Right lobe of liver (tissue), 4 donors: ENCODE measurements at regions not wholly inside any gene's neighbourhood (a gene's known extent, or its start where the extent isn't known, plus 50 kb on each side); places are given as distances from the start of the nearest gene placed in this dataset.

Experiments
- POLR2A ChIP-seq: fragments of 450-650 bp; IDR thresholded peaks from one replicate; pipeline ENCODE4 v1.6.1; 2017; ENCODE audit warnings: antibody characterized with exemption, mild to moderate bottlenecking
- TF ChIP-seq, protein P1 (sequence below), 4 donors: fragments of 200-600 bp in 3 of 4; fragments of 450-650 bp in 1 of 4; IDR thresholded peaks; one replicate each; pipeline versions ENCODE4 v1.5.1 to v1.8.0; 2016 to 2022; ENCODE audit warnings: antibody characterized with exemption in 4 of 4, mild to moderate bottlenecking in 2 of 4
- donor health status: DM: no; HTN: no; CAD: no.
- donor health status: DM: no; HTN: no; CAD: no.
- donor health status: DM: no; HTN: yes; CAD: no.

DNA sequence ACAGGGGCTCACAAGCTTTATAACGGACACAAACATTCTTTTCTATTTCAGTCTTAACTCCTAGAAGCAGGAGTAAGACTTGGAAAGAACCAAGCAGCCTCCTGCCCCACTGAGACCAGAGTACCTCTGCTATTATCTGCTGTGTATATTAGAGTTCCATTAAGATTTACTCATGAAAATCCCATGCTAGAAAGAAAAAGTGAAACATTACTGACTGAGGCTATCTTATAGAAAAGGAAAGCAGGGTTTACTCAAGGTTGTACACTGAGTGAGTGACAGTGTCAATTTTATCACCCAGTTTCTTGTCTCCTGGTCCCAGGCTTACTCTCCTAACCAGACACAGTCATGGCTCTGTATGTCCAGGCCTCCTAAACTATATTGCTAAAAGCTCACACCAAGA lies 97.9 kb upstream of the SOX2 start:
- no peak for TF ChIP-seq POLR2A
- TF ChIP-seq, protein P1, sequence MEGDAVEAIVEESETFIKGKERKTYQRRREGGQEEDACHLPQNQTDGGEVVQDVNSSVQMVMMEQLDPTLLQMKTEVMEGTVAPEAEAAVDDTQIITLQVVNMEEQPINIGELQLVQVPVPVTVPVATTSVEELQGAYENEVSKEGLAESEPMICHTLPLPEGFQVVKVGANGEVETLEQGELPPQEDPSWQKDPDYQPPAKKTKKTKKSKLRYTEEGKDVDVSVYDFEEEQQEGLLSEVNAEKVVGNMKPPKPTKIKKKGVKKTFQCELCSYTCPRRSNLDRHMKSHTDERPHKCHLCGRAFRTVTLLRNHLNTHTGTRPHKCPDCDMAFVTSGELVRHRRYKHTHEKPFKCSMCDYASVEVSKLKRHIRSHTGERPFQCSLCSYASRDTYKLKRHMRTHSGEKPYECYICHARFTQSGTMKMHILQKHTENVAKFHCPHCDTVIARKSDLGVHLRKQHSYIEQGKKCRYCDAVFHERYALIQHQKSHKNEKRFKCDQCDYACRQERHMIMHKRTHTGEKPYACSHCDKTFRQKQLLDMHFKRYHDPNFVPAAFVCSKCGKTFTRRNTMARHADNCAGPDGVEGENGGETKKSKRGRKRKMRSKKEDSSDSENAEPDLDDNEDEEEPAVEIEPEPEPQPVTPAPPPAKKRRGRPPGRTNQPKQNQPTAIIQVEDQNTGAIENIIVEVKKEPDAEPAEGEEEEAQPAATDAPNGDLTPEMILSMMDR (IDR thresholded peaks at IDR 0.05) = no peak
